ENCODE measurements at regions not wholly inside any gene's neighbourhood (a gene's known extent, or its start where the extent isn't known, plus 50 kb on each side); places are given as distances from the start of the nearest gene placed in this dataset.

- Histone ChIP-seq H3K9me3 (ENCODE audit: insufficient read depth, low read depth, low read length) (0 out of 2 replicates have a peak, but pooled peaks cover 2% of the 10 kb centered on the region), H3K4me2 (ENCODE audit: low read depth, low read length, poor library complexity, severe bottlenecking) (no peak overlapping the region), H3K27me3 (ENCODE audit: insufficient read depth, low read length, poor library complexity, severe bottlenecking) (no peaks in the 10 kb centered on the region), H3K4me1 (ENCODE audit: insufficient read depth, low read length, poor library complexity, severe bottlenecking) (no peaks in the 10 kb centered on the region), H3K36me3 (ENCODE audit: insufficient read depth, low read length) (no peaks in the 10 kb centered on the region), H3K4me3 (ENCODE audit: low read length, poor library complexity, severe bottlenecking) (no peak overlapping the region), H3K79me2 (ENCODE audit: insufficient read depth, low read length) (no peaks in the 10 kb centered on the region), H2AFZ (ENCODE audit: low read length) (no peak overlapping the region), H4K20me1 (ENCODE audit: insufficient read depth, low read length, poor library complexity, severe bottlenecking) (no peaks in the 10 kb centered on the region), H3K9ac (ENCODE audit: low read depth, low read length, poor library complexity, severe bottlenecking) (no peak overlapping the region), H3F3A (ENCODE audit: low read depth) (no peaks in the 10 kb centered on the region), H3K9me2 (replicated peaks; ENCODE audit: low read depth, low read length) (no peaks in the 10 kb centered on the region)
- TF ChIP-seq CTCF (conservative IDR thresholded peaks at IDR 0.05; ENCODE audit: low read length): no peak
Measured at GRCh38 chr1:29974316-29974724, 738.0 kb downstream of the PTPRU start.

- Histone ChIP-seq H3K4me3 (ENCODE audit: low read length, poor library complexity, severe bottlenecking) (no peak overlapping the region), H3K79me2 (ENCODE audit: insufficient read depth, low read length) (no peaks in the 10 kb centered on the region), H3K27me3 (ENCODE audit: insufficient read depth, low read length, poor library complexity, severe bottlenecking) (no peaks in the 10 kb centered on the region), H3K4me1 (ENCODE audit: insufficient read depth, low read length, poor library complexity, severe bottlenecking) (no peaks in the 10 kb centered on the region), H3K9me3 (ENCODE audit: insufficient read depth, low read depth, low read length) (0 out of 2 replicates have a peak, but pooled peaks cover 2% of the 10 kb centered on the region), H3K9me2 (replicated peaks; ENCODE audit: low read depth, low read length) (no peaks in the 10 kb centered on the region), H3K9ac (ENCODE audit: low read depth, low read length, poor library complexity, severe bottlenecking) (no peak overlapping the region), H2AFZ (ENCODE audit: low read length) (no peak overlapping the region), H4K20me1 (ENCODE audit: insufficient read depth, low read length, poor library complexity, severe bottlenecking) (no peaks in the 10 kb centered on the region), H3F3A (ENCODE audit: low read depth) (no peaks in the 10 kb centered on the region), H3K36me3 (ENCODE audit: insufficient read depth, low read length) (no peaks in the 10 kb centered on the region), H3K4me2 (ENCODE audit: low read depth, low read length, poor library complexity, severe bottlenecking) (no peak overlapping the region)
- TF ChIP-seq EZH2phosphoT487 (IDR thresholded peaks at IDR 0.05; ENCODE audit: borderline replicate concordance) (no peak), CTCF (conservative IDR thresholded peaks at IDR 0.05; ENCODE audit: low read length) (no peak)
Measured at GRCh38 chr1:29973406-29973805, 737.1 kb downstream of the PTPRU start.

GRCh38 chr1:29972421-29973053 lies 736.2 kb downstream of the PTPRU start:
- H3F3A ChIP-seq (ENCODE audit: low read depth): no peaks in the 10 kb centered on the region
- TF ChIP-seq EZH2phosphoT487 (IDR thresholded peaks at IDR 0.05; ENCODE audit: borderline replicate concordance): no peak
- no peak for TF ChIP-seq CTCF (conservative IDR thresholded peaks at IDR 0.05; ENCODE audit: low read length)
- no peak overlapping the region for H2AFZ ChIP-seq (ENCODE audit: low read length)
- H3K4me1 ChIP-seq (ENCODE audit: insufficient read depth, low read length, poor library complexity, severe bottlenecking): no peaks in the 10 kb centered on the region
- no peaks in the 10 kb centered on the region for H3K9me2 ChIP-seq (replicated peaks; ENCODE audit: low read depth, low read length)
- H4K20me1 ChIP-seq (ENCODE audit: insufficient read depth, low read length, poor library complexity, severe bottlenecking): no peaks in the 10 kb centered on the region
- no peaks in the 10 kb centered on the region for H3K27me3 ChIP-seq (ENCODE audit: insufficient read depth, low read length, poor library complexity, severe bottlenecking)
- H3K79me2 ChIP-seq (ENCODE audit: insufficient read depth, low read length): no peaks in the 10 kb centered on the region
- H3K4me3 ChIP-seq (ENCODE audit: low read length, poor library complexity, severe bottlenecking): no peak overlapping the region
- no peaks in the 10 kb centered on the region for H3K36me3 ChIP-seq (ENCODE audit: insufficient read depth, low read length)
- no peak overlapping the region for H3K4me2 ChIP-seq (ENCODE audit: low read depth, low read length, poor library complexity, severe bottlenecking)
- H3K9me3 ChIP-seq (ENCODE audit: insufficient read depth, low read depth, low read length): 0 out of 2 replicates have a peak, but pooled peaks cover 2% of the 10 kb centered on the region
- no peak overlapping the region for H3K9ac ChIP-seq (ENCODE audit: low read depth, low read length, poor library complexity, severe bottlenecking)
